ENCODE measurements at regions not wholly inside any gene's neighbourhood (a gene's known extent, or its start where the extent isn't known, plus 50 kb on each side); places are given as distances from the start of the nearest gene placed in this dataset.

GRCh38 chr3:154990543-154990942, 89.6 kb upstream of the MME start:
- intact Hi-C loops (cut with micrococcal nuclease), result no loop called here
- no peaks in the 10 kb centered on the region for H3K4me1 Mint-ChIP-seq (ENCODE audit: low read depth)
- H3K9me3 Mint-ChIP-seq, result peaks cover 2% of the 10 kb centered on the region
- H3K4me3 Mint-ChIP-seq, result no peak overlapping the region
- POLR2A ChIA-PET, result no interaction called here
- H3K27ac Mint-ChIP-seq, result no peak overlapping the region
- DNase-seq (no peak), ATAC-seq (no peak)
- CTCF ChIA-PET, result no interaction called here
- H3K27me3 Mint-ChIP-seq, result no peaks in the 10 kb centered on the region
- no peaks in the 10 kb centered on the region for H3K36me3 Mint-ChIP-seq (ENCODE audit: low read depth)
- no peak for TF ChIP-seq CTCF (IDR thresholded peaks at IDR 0.05)

GRCh38 chr3:154987846-154988245, 92.3 kb upstream of the MME start:
- CTCF ChIA-PET, result interaction anchor here (1.0 kb wide), 1 partner anchor 30 kb away, joined by 3 read pairs; no protein-coding TSS in a partner anchor
- TF ChIP-seq CTCF (IDR thresholded peaks at IDR 0.05), result no peak
- Mint-ChIP-seq H3K27ac (no peak overlapping the region), H3K36me3 (ENCODE audit: low read depth) (no peaks in the 10 kb centered on the region), H3K4me1 (ENCODE audit: low read depth) (no peaks in the 10 kb centered on the region), H3K27me3 (no peaks in the 10 kb centered on the region), H3K9me3 (peaks cover 3% of the 10 kb centered on the region), H3K4me3 (no peak overlapping the region)
- intact Hi-C loops (cut with micrococcal nuclease), result no loop called here
- no peak for ATAC-seq
- no peak for DNase-seq
- POLR2A ChIA-PET, result no interaction called here

- no peak for TF ChIP-seq CTCF (IDR thresholded peaks at IDR 0.05)
- no peaks in the 10 kb centered on the region for H3K27me3 Mint-ChIP-seq
- peaks cover 2% of the 10 kb centered on the region for H3K9me3 Mint-ChIP-seq
- ATAC-seq, result no peak
- H3K36me3 Mint-ChIP-seq (ENCODE audit: low read depth), result no peaks in the 10 kb centered on the region
- ChIA-PET CTCF (no interaction called here), POLR2A (no interaction called here)
- H3K4me1 Mint-ChIP-seq (ENCODE audit: low read depth), result no peaks in the 10 kb centered on the region
- intact Hi-C loops (cut with micrococcal nuclease), result no loop called here
- DNase-seq, result no peak
- no peak overlapping the region for H3K4me3 Mint-ChIP-seq
- no peak overlapping the region for H3K27ac Mint-ChIP-seq
Observed at GRCh38 chr3:154981664-154982063, 98.5 kb upstream of the MME start.

- DNase-seq (no peak), ATAC-seq (no peak)
- no peak overlapping the region for H3K4me3 Mint-ChIP-seq
- ChIA-PET POLR2A (no interaction called here), CTCF (no interaction called here)
- peaks cover 2% of the 10 kb centered on the region for H3K9me3 Mint-ChIP-seq
- no peaks in the 10 kb centered on the region for H3K36me3 Mint-ChIP-seq (ENCODE audit: low read depth)
- no peaks in the 10 kb centered on the region for H3K27me3 Mint-ChIP-seq
- H3K4me1 Mint-ChIP-seq (ENCODE audit: low read depth), result no peaks in the 10 kb centered on the region
- no peak for TF ChIP-seq CTCF (IDR thresholded peaks at IDR 0.05)
- intact Hi-C loops (cut with micrococcal nuclease), result no loop called here
- no peak overlapping the region for H3K27ac Mint-ChIP-seq
Observed at GRCh38 chr3:154981201-154981600, 98.9 kb upstream of the MME start.

- CTCF ChIA-PET, result no interaction called here
- no peak for DNase-seq
- Mint-ChIP-seq H3K9me3 (no peaks in the 10 kb centered on the region), H3K4me3 (no peak overlapping the region), H3K27ac (no peak overlapping the region), H3K27me3 (no peaks in the 10 kb centered on the region), H3K36me3 (ENCODE audit: low read depth) (no peaks in the 10 kb centered on the region), H3K4me1 (ENCODE audit: low read depth) (no peaks in the 10 kb centered on the region)
- no peak for TF ChIP-seq CTCF (IDR thresholded peaks at IDR 0.05)
- intact Hi-C loops (cut with micrococcal nuclease), result no loop called here
- POLR2A ChIA-PET, result no interaction called here
- no peak for ATAC-seq
Observed at GRCh38 chr3:154979331-154979730, 100.8 kb upstream of the MME start.

Data from activated CD8-positive, alpha-beta T cell treated with anti-CD3 and anti-CD28 coated beads for 36 hours (primary cell).